ENCODE measurements at regions not wholly inside any gene's neighbourhood (a gene's known extent, or its start where the extent isn't known, plus 50 kb on each side); places are given as distances from the start of the nearest gene placed in this dataset.

DNA sequence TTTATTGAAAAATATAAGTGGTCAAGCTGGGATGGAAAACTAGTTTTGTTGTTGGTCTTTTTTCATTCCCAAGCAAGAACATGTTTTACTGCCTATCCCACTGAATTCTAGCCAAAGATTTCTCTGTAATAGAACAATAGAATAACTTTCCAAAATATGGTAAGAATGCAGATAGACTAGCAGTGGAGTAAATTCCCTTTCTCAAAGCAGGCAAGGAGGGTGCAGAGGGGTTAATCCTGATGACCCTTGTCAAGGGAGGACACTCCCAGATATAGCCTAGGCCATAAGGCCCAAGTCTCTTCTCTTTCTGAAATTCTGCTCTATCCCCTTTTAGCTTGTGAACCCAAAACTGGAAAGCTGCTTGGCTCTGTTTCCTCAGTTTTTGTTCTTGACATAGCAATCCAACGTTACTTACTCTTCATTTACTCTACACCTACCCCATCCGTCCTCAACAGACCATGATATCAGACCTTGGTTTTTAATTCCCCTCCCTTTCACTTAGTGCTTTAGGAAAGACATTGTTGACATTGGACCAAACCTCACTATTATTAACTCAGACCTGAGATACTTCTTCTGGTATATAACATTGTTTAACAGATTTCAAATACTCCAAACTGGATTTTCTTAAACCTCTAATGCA is 453.6 kb upstream of the THBS1 start:
- Histone ChIP-seq H3K4me1 (ENCODE audit: control insufficient read depth in 2 of 2, insufficient read depth in 1 of 2, low read depth in 1 of 2, low read length in 2 of 2) (peaks cover 7 to 10% of the 10 kb centered on the region in 2 donors), H2BK5ac (ENCODE audit: low read length) (no peak overlapping the region), H2BK12ac (ENCODE audit: low read length) (no peak overlapping the region), H3K9me3 (replicated peaks in 1 of 2; ENCODE audit: control insufficient read depth in 2 of 2, insufficient read depth in 1 of 2, low read depth in 1 of 2, low read length in 2 of 2) (no peaks in the 10 kb centered on the region), H3K36me3 (replicated peaks in 1 of 2; ENCODE audit: control insufficient read depth in 2 of 2, insufficient read depth in 2 of 2, low read length in 2 of 2) (no peaks in the 10 kb centered on the region), H3K23ac (ENCODE audit: low read depth, low read length, poor library complexity) (no peak overlapping the region), H3K9ac (ENCODE audit: low read depth, low read length, poor library complexity) (no peak overlapping the region), H3K4ac (ENCODE audit: low read length) (no peak overlapping the region), H3K14ac (ENCODE audit: low read length) (no peak overlapping the region), H2AK5ac (ENCODE audit: low read depth, low read length) (no peak overlapping the region), H3K4me2 (ENCODE audit: insufficient read depth, low read length, poor library complexity, severe bottlenecking) (no peak overlapping the region), H3K79me1 (ENCODE audit: low read depth, low read length) (no peaks in the 10 kb centered on the region), H4K91ac (ENCODE audit: low read depth, low read length, poor library complexity) (no peak overlapping the region), H3K27ac (replicated peaks; ENCODE audit: low read length) (no peak overlapping the region), H2BK120ac (ENCODE audit: low read depth, low read length) (no peak overlapping the region), H2BK15ac (ENCODE audit: low read length) (no peak overlapping the region), H4K8ac (ENCODE audit: low read depth, low read length) (no peak overlapping the region), H3K18ac (ENCODE audit: low read length) (no peak overlapping the region), H3K27me3 (ENCODE audit: control insufficient read depth in 3 of 3, insufficient read depth in 3 of 3, low read depth in 1 of 3, low read length in 3 of 3) (no peaks in the 10 kb centered on the region), H2AFZ (ENCODE audit: low read length) (no peak overlapping the region), H3K4me3 (ENCODE audit: low read length in 2 of 2) (no peak overlapping the region)
- DNase-seq (ENCODE audit: low spot score) = no peak
- WGBS, 2 donors (ENCODE audit: extremely low coverage in 2 of 2, insufficient read length in 2 of 2, insufficient replicate concordance in 1 of 2) = 100% methylated on average over 2 of the region's 2 CpGs; no CpG with 5 or more reads in 1 of the 2 donors

GRCh38 chr15:39127925-39128617 is 452.8 kb upstream of the THBS1 start:
- Histone ChIP-seq H2BK12ac (ENCODE audit: low read length) (no peak overlapping the region), H2BK15ac (ENCODE audit: low read length) (no peak overlapping the region), H3K9ac (ENCODE audit: low read depth, low read length, poor library complexity) (no peak overlapping the region), H3K23ac (ENCODE audit: low read depth, low read length, poor library complexity) (no peak overlapping the region), H2BK120ac (ENCODE audit: low read depth, low read length) (no peak overlapping the region), H2AFZ (ENCODE audit: low read length) (peak overlapping the region; percentile 21), H3K36me3 (replicated peaks in 1 of 2; ENCODE audit: control insufficient read depth in 2 of 2, insufficient read depth in 2 of 2, low read length in 2 of 2) (no peaks in the 10 kb centered on the region), H2BK5ac (ENCODE audit: low read length) (no peak overlapping the region), H3K18ac (ENCODE audit: low read length) (peak overlapping the region; percentile 2), H2AK5ac (ENCODE audit: low read depth, low read length) (no peak overlapping the region), H4K8ac (ENCODE audit: low read depth, low read length) (no peak overlapping the region), H3K4me2 (ENCODE audit: insufficient read depth, low read length, poor library complexity, severe bottlenecking) (no peak overlapping the region), H3K4me3 (ENCODE audit: low read length in 2 of 2) (no peak overlapping the region), H3K14ac (ENCODE audit: low read length) (no peak overlapping the region), H3K27me3 (ENCODE audit: control insufficient read depth in 3 of 3, insufficient read depth in 3 of 3, low read depth in 1 of 3, low read length in 3 of 3) (no peaks in the 10 kb centered on the region), H3K4ac (ENCODE audit: low read length) (no peak overlapping the region), H3K79me1 (ENCODE audit: low read depth, low read length) (no peaks in the 10 kb centered on the region), H3K27ac (replicated peaks; ENCODE audit: low read length) (no peak overlapping the region), H3K4me1 (ENCODE audit: control insufficient read depth in 2 of 2, insufficient read depth in 1 of 2, low read depth in 1 of 2, low read length in 2 of 2) (peaks cover 7 to 10% of the 10 kb centered on the region in 2 donors), H3K9me3 (replicated peaks in 1 of 2; ENCODE audit: control insufficient read depth in 2 of 2, insufficient read depth in 1 of 2, low read depth in 1 of 2, low read length in 2 of 2) (no peaks in the 10 kb centered on the region), H4K91ac (ENCODE audit: low read depth, low read length, poor library complexity) (no peak overlapping the region)
- WGBS, 2 donors (ENCODE audit: extremely low coverage in 2 of 2, insufficient read length in 2 of 2, insufficient replicate concordance in 1 of 2) = no CpG with 5 or more reads among the region's 2 CpGs
- no peak for DNase-seq (ENCODE audit: low spot score)

- no peak overlapping the region for H3K4ac ChIP-seq (ENCODE audit: low read length)
- no peak overlapping the region for H3K4me2 ChIP-seq (ENCODE audit: insufficient read depth, low read length, poor library complexity, severe bottlenecking)
- no peak overlapping the region for H4K91ac ChIP-seq (ENCODE audit: low read depth, low read length, poor library complexity)
- H2BK120ac ChIP-seq (ENCODE audit: low read depth, low read length) = no peak overlapping the region
- H3K27me3 ChIP-seq (ENCODE audit: control insufficient read depth in 3 of 3, insufficient read depth in 3 of 3, low read depth in 1 of 3, low read length in 3 of 3) = no peaks in the 10 kb centered on the region
- H2AFZ ChIP-seq (ENCODE audit: low read length) = no peak overlapping the region
- H2BK5ac ChIP-seq (ENCODE audit: low read length) = no peak overlapping the region
- no peak overlapping the region for H2BK15ac ChIP-seq (ENCODE audit: low read length)
- H3K36me3 ChIP-seq (replicated peaks in 1 of 2; ENCODE audit: control insufficient read depth in 2 of 2, insufficient read depth in 2 of 2, low read length in 2 of 2) = no peaks in the 10 kb centered on the region
- H3K4me3 ChIP-seq (ENCODE audit: low read length in 2 of 2) = no peak overlapping the region
- H3K27ac ChIP-seq (replicated peaks; ENCODE audit: low read length) = no peak overlapping the region
- no peak overlapping the region for H4K8ac ChIP-seq (ENCODE audit: low read depth, low read length)
- no peak overlapping the region for H2BK12ac ChIP-seq (ENCODE audit: low read length)
- H3K14ac ChIP-seq (ENCODE audit: low read length) = no peak overlapping the region
- H3K18ac ChIP-seq (ENCODE audit: low read length) = no peak overlapping the region
- H3K23ac ChIP-seq (ENCODE audit: low read depth, low read length, poor library complexity) = no peak overlapping the region
- no peaks in the 10 kb centered on the region for H3K9me3 ChIP-seq (replicated peaks in 1 of 2; ENCODE audit: control insufficient read depth in 2 of 2, insufficient read depth in 1 of 2, low read depth in 1 of 2, low read length in 2 of 2)
- no peak overlapping the region for H3K9ac ChIP-seq (ENCODE audit: low read depth, low read length, poor library complexity)
- WGBS, 2 donors (ENCODE audit: extremely low coverage in 2 of 2, insufficient read length in 2 of 2, insufficient replicate concordance in 1 of 2) = no CpG with 5 or more reads among the region's 2 CpGs
- H3K79me1 ChIP-seq (ENCODE audit: low read depth, low read length) = no peaks in the 10 kb centered on the region
- H2AK5ac ChIP-seq (ENCODE audit: low read depth, low read length) = no peak overlapping the region
- H3K4me1 ChIP-seq (ENCODE audit: control insufficient read depth in 2 of 2, insufficient read depth in 1 of 2, low read depth in 1 of 2, low read length in 2 of 2) = peaks cover 7 to 10% of the 10 kb centered on the region in 2 donors
- DNase-seq (ENCODE audit: low spot score) = no peak
Observed at GRCh38 chr15:39128746-39129145, 452.1 kb upstream of the THBS1 start.

DNA sequence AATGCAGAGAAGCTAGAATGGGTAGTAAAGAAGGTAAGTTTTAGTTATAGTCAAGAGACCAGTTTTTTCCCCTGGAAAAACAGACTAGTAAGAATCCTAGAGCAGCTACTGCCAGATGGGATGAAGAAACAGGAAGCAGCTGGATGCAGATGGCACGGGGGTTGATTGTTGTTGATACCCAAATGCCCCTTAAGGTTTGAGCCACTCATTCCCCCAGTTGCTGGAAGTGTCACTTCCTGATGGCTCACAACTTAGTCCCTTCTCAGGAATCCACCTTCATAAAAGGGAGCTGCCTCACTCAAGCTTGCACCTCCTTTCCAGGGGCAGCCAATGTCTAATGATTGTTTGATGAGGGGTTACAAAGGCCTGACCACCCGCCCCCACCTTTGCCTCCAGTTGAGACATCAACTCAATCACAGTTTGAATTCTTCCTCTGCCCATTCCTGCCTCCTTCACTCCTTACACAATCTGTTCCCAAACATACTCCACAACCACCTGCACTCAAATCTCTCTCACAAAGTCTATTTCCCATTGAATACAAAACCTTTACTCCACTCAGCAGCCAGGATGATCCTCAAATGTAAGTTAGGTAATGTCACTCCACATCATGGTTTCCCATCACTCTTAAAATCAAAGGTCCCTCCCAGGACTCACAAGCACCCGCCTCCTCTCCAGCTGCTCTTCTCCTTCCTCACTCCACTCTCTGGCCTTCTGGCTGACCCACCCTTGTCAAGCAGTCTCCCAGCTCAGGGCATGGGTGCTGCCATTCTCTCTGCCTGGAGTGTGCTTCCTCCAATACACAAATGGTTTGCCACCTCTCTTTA is 450.1 kb upstream of the THBS1 start:
- no peak overlapping the region for H3K27ac ChIP-seq (replicated peaks; ENCODE audit: low read length)
- WGBS, 2 donors (ENCODE audit: extremely low coverage in 2 of 2, insufficient read length in 2 of 2, insufficient replicate concordance in 1 of 2) = no CpG with 5 or more reads among the region's 3 CpGs
- no peaks in the 10 kb centered on the region for H3K9me3 ChIP-seq (replicated peaks in 1 of 2; ENCODE audit: control insufficient read depth in 2 of 2, insufficient read depth in 1 of 2, low read depth in 1 of 2, low read length in 2 of 2)

More for the DNA sequence above, 450.1 kb upstream of the THBS1 start:
- H2BK5ac ChIP-seq (ENCODE audit: low read length) = no peak overlapping the region
- no peak overlapping the region for H3K9ac ChIP-seq (ENCODE audit: low read depth, low read length, poor library complexity)
- H3K4me2 ChIP-seq (ENCODE audit: insufficient read depth, low read length, poor library complexity, severe bottlenecking) = no peak overlapping the region
- no peak overlapping the region for H3K4me3 ChIP-seq (ENCODE audit: low read length in 2 of 2)
- H2AK5ac ChIP-seq (ENCODE audit: low read depth, low read length) = no peak overlapping the region
- no peak overlapping the region for H3K23ac ChIP-seq (ENCODE audit: low read depth, low read length, poor library complexity)
- H3K18ac ChIP-seq (ENCODE audit: low read length) = no peak overlapping the region
- H2AFZ ChIP-seq (ENCODE audit: low read length) = no peak overlapping the region
- no peak for DNase-seq (ENCODE audit: low spot score)
- no peaks in the 10 kb centered on the region for H3K27me3 ChIP-seq (ENCODE audit: control insufficient read depth in 3 of 3, insufficient read depth in 3 of 3, low read depth in 1 of 3, low read length in 3 of 3)
- peaks cover 7 to 10% of the 10 kb centered on the region in 2 donors for H3K4me1 ChIP-seq (ENCODE audit: control insufficient read depth in 2 of 2, insufficient read depth in 1 of 2, low read depth in 1 of 2, low read length in 2 of 2)
- H3K4ac ChIP-seq (ENCODE audit: low read length) = no peak overlapping the region
- no peak overlapping the region for H2BK15ac ChIP-seq (ENCODE audit: low read length)
- no peak overlapping the region for H3K14ac ChIP-seq (ENCODE audit: low read length)
- H2BK12ac ChIP-seq (ENCODE audit: low read length) = no peak overlapping the region
- no peaks in the 10 kb centered on the region for H3K79me1 ChIP-seq (ENCODE audit: low read depth, low read length)
- H2BK120ac ChIP-seq (ENCODE audit: low read depth, low read length) = no peak overlapping the region
- no peak overlapping the region for H4K91ac ChIP-seq (ENCODE audit: low read depth, low read length, poor library complexity)
- no peak overlapping the region for H4K8ac ChIP-seq (ENCODE audit: low read depth, low read length)
- H3K36me3 ChIP-seq (replicated peaks in 1 of 2; ENCODE audit: control insufficient read depth in 2 of 2, insufficient read depth in 2 of 2, low read length in 2 of 2) = no peaks in the 10 kb centered on the region

Data from neuronal stem cell (in vitro differentiated cells).